HG03457 (cell line): ENCODE measurements at regions not wholly inside any gene's neighbourhood (a gene's known extent, or its start where the extent isn't known, plus 50 kb on each side); places are given as distances from the start of the nearest gene placed in this dataset.
A peak's percentile ranks its signal among the peaks of the same experiment; 100 is the strongest.

Experiments used
- ATAC-seq: cut with Tn5 transposase; IDR thresholded peaks from one replicate; pipeline ENCODE4 v1.9.1; 2021; ENCODE audit warnings: moderate number of reproducible peaks; ENCODE audit not compliant: unreplicated experiment

DNA sequence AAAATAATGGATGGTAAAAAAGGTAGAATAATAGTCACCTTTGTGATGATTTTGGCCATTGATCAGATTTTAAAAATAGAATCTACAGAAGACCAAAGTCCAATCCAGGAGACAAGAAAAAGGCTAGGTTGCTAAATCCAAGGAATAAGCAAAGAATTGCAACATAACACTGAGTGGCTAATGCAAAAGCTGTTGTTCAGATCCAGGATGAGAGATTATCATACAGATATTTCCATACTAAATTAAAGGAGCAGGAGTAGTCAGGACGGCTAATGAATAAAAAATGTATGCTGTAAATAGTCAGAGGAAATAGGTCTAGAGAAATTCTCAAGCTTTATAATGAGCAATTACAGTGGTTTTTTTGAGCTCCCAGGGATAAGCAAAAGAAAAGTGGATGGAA is 745.9 kb upstream of the ACVR2A start:
- no peak for ATAC-seq

DNA sequence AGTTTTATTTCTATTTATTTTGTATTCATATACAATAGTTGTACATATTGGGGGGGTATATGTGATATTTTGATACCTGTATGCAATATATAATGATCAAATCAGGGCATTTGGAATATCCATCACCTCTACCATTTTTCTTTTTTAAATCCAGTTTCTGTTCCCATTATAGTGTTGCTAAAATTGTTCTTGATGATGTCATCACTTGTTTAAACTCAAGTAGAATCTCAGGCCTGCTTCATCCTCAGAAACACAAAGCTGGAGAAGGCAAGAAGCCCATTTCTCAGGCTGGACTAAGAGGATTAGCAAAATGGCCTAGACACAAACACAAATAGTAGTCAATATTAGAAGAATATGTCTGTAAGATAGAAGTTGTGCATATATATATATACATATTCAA is 747.1 kb upstream of the ACVR2A start:
- no peak for ATAC-seq

DNA sequence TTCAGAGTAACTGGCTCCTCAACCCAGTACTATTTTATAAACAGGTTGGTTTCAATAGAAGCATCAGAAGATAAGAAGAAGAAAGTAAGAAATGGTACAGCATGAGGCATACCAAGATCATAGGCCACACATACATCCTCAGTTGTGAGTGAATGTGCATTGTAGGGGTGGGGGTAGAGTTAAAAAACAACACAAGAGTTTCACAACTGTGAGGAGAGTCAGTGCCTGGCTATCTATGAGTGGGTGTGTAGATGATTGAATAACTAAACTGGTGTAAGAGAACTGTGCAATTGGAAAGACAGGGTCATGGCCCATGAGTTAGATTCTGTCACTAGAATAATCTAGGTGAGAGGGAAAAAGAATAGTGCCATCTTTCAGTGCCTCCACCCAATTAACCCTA is 748.2 kb upstream of the ACVR2A start:
- ATAC-seq = no peak

DNA sequence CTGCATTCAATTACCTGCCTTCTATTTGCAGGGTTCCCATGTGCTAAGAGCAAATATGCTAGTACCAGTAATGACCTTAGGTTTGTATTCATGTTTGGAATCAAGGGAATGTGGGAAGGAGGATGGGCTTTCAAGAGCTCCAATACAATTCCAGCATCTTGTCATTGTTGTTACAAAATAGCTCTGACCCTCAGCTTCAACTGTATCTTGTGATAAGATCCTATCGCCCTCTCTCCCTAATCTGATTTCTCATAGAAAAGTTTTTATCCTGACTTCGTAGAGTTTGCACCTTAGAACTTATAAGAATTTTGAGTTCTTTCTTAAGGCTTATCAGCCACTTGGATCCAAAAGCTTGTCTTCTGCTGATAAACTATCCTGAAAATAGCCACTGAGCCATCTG is 749.5 kb upstream of the ACVR2A start:
- ATAC-seq = no peak

DNA sequence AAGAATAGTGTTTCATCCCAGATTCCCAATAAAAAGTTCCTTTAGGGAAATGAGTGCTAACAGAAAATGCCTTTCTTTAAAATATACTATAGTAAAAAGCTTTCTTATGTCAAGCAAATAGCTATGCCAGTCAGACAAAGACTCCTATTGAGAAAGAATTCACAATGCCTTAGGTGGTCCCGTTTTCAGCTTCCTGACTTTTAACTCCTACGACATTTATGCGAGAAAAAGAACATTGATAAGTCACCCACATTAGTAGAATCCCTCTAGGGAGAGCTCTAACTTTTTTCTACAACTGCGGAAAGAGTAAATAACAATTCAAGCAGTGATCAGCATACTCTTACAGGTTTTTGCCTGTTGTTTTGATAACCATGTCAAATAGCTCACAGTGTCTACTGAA is 750.8 kb upstream of the ACVR2A start:
- ATAC-seq = no peak

DNA sequence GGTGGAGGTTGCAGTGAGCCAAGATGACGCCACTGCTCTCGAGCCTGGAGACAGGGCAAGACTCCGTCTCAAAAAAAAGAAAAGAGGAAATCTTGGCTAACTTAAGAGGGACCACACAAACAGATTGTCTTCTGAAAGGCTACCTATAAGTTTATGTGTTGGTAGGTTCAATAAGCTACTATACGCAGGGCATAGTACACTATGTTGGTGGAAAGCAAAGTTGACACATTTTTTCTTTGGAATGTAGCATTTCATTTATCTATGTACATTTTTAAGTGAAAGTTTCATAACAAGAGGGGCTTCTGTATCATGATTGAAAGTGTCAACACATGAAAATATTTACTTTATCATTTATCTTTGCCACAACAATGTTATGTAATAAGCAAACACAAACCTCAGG is 752.6 kb upstream of the ACVR2A start:
- ATAC-seq = no peak

DNA sequence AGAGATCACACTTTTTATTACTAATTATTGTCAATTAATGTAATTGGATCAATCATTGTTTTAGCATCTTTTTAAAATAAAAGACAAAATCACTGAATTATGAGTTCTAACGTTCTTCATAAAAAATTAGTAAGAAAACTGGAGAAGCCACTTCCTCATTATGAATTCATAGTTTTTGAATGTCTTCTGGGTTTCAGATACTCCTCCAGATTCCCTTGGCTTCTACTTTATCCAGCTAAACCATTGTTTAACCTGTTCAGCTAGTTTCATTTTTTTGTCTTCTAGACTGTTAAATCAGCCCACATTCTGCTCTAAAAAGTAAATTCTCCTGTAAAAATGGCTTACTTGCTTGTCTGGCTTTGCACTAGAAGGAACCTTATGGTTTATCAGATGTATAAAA is 753.4 kb upstream of the ACVR2A start:
- ATAC-seq = no peak

DNA sequence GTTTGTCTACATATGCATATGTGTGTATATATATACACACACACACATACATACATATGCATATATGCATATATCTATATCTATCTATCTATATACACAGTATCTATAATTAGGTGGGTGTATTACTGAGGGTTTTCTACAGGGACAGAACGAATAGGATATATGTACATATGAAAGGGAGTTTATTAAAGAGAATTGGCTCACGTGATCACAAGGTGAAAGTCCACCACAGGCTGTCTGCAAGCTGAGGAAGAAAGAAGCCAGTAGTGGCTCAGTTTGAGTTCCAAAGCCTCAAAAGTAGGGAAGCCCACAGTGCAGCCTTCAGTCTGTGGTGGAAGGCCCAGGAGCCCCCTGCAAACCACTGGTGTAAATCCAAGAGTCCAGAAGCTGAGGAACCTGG is 756.0 kb upstream of the ACVR2A start:
- no peak for ATAC-seq

DNA sequence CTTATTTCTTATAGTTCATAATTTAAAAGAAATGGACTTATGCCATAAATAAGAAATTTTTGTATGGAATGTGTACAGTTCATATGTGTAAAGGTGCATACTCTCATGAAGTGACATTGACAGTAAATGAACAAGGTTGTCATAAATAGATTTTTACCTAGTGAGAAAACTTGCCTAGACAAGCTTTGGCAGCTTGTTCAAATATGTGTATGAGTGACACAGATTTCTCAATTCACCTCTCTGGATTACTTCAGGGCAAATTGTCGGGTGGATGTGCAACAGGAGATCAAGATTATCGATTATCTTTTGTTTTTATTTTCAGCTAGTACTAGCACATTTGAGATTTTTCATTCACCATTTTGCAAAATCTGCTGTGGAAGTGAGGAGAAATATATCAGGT is 758.1 kb upstream of the ACVR2A start:
- no peak for ATAC-seq

DNA sequence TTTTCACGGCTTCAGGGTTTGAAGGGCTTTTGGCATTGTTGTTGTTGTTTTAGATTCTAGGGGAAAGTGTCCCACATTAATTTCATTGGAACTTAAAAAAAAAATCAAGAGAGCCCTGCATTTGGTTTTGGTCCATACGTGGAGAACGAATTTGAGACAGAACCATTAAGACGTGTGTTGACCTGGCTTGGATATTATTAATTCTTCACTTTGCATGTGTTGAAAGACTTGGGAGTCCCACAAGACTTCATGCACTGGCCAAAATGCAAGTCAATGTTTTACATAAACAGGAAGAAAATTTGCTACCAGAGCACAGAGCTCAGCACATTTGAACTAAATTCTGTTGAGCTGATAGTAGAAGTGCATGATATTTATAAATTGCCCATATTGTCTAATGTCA is 761.2 kb upstream of the ACVR2A start:
- no peak for ATAC-seq

DNA sequence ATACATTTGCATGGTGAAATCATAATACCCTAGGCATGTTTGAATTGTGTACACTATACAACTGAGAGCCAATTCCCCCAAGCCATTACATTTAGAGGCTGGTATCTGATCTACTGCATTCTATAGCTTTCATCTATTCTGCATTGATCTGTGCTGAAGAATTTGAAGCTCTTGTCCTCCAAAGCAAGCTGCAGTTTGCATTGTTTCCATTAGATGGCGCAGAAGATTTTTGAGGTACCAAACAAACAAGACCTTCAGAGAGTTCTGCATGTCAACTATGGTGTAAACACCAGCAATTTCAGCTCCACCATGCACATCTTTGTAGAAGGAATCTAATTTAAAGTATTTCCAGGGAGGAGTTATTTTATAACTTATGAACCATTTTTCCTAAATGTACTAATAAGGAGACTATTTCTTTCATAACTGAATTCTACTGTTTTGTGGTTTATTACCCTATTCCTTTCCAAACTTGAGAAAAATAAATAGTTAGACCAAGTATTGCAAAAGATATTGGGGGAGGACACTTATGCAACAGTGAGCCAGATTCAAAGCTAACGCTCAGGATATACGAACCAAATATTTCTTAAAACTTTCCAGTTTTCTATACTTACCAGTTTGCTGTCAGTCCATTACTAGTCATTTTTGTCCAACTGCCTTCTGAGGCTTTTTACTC is 761.8 kb upstream of the ACVR2A start:
- ATAC-seq = peak; percentile 85

DNA sequence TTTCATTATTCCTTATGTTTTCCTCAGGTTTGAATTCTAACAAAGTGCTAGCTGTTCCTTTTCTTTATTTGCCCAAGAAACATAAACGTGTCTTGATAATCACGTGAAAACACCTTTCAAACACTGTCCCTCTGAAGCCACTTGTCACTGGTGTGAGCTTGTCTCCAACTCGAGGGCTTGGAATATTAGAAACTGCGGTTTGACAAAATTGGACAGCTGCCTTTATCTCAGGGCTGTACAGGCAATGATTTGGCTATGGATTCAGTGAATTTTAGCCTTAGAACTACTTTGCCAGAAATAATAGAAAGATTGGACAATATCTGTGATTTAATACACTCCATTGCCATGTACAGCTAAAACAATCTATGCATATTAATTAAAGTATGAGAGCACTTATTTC is 763.0 kb upstream of the ACVR2A start:
- ATAC-seq = no peak

DNA sequence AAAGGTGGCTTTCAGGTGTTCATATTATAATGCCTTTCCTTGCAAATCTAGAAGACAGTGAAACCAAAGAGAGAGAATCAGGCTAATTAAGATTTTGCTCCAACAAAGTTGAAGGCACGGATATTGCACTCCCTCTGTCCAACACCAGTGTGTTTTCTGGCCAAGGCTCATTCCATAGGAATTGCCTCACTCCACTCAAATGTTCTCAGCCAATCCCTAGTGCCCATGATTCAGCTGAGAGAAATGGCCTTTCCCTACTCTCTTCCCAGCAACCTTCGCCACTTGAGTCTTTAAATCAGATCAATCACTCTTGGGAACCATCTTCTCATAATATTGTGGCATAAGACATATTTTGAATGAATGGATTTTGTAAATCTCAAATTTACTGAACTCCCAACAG is 768.2 kb upstream of the ACVR2A start:
- no peak for ATAC-seq

DNA sequence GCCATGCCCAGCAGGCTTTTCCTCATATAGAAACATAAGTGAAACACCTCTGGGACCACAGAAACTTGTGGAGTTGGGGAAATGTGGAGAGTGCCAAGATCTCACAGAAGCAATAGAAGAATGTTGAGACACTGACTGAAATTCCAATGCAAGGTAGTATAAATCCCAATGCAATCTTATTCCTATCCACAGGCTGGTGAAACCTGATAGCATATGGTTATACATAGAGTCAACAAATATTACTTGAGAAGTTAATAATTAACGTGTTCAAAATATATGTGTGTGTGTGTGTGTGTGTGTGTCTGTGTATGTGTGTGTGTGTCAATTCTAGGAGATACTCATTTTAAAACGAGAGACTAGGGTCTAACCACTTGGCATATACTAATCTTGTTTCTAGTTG is 776.8 kb upstream of the ACVR2A start:
- no peak for ATAC-seq

DNA sequence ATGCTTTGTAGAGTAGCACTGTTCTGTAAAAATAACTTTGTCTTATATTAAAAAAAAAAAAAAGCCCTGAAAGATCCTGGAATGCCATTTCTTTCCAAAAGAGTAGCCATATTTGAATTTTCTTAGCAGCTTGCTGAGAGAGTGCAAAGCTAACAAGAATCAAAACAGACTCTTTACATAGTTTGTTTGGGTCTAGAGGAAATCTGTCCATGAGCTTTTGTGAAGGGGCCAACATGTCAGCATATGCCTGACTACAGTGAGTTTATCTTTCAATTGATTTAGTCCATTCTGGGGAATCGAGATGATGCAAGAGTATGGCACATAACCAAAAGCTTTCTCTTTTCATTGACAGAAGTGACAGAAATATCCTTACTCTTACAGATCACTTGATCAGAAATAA is 777.7 kb upstream of the ACVR2A start:
- ATAC-seq = no peak

DNA sequence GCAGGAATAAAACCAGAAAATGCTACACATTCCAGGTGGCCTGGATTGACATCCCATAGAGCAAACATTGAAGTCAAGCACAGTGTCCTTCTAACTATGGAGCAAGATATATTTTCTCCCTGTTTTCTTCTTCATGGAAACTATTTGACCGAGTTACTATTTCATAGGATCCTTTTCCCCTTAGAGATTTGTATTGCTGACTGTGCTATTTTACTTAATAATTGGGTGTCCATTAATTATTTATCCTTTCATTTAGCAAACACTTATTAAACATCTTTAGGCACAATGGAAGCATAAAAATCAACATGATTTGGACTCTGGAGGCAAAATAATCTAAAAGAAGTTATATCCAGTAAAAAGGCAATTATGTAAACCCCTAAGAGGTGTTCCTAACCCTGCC is 782.8 kb upstream of the ACVR2A start:
- no peak for ATAC-seq

DNA sequence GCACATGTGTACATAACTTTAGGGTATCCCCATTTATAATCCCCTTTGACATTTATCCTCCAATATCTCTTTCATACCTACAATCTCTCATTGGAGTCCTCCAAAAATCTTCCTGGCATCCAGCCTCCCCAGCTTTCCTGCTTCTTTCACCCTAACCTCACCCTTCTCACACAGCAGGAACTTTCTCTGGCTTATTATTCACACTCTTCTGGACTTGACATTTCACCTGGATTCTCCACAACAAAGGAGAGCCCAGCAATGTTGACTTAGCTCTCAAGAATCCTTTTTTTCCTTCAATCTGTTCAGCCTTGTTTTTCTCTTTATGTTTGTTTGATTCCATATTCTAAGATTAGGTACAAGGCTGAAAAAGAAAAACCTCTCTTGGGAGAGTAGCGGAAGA is 783.6 kb upstream of the ACVR2A start:
- no peak for ATAC-seq

DNA sequence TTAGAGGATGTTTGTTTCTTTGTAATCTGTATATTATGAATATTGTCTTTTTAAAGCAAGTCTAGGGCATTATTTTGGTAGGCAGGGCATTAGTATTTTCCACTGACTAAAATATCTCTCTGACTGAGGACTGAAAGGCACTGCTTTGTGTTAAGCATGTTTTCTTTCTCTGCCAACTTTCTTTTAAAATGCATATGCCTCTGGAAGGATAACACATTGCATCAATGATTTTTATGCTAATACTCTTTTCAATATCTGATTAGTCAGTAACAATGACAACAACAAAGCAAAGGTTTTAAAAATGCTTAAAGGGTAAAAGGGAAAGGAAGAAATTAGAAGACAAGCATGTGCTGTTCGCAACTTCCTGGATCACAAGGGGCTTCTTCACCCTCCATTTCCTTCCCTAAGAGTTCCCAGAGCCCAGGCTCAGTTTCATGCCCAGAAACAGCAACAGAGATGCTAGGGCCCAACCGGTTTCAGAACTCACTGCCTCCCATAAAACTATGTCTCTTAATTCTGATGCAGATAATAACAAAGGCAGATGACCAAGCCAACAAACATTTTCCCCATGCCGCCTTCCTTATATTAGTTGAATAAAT is 786.8 kb upstream of the ACVR2A start:
- no peak for ATAC-seq

DNA sequence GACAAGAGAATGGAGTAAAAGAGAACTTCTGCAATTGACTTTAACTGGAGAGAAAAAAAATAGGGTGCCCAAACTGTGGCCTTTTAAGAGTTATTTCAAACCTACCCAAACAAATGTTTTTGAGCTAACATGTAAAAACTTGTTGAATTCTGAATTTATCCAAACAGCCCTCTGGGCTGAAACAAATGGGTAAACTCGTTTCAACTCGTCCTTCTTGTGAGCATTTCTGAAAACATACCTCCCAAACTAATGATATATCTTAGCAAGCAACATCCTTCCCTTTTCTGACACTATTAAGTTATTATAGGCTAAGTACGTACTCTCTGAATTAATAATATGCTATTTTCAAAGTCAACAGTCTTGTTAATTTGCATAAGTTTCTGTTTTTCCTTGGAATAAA is 793.0 kb upstream of the ACVR2A start:
- ATAC-seq = no peak

DNA sequence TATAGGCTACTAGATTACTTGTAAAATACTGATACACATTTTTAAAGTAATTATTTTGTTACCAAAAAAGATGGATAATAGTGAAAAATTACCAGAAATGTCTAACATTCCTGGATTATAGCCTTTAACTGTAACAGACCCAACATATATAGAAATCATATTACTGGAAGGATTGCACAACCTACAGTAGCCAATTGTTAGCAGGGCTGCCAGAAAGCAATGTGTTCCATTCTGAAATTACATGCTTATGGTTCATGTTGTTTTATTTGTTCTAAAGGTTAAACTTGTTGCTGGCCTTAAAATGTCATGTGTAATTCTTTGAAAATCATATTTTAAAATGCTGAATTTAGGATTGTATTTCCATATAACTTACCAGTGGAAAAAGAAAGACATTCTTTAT is 793.6 kb upstream of the ACVR2A start:
- no peak for ATAC-seq

DNA sequence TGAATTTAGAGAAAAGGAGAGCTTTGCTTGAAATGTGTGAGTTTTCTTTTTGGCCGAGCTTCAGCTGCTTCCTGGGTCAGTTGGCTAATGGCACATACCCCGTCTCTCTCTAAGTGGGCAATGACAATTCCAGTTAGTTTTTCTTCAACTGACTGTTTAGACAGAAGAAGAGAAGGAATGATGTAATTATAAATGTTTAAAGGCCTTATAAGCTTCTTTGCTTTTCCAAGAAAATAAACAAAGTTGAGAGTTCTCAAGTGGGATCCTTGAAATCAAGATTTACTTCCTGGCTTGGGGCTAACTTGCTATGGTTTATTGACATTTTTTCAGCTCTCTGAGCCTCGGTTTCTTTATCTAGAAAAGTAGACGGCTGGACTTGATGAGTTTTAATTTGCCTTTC is 794.9 kb upstream of the ACVR2A start:
- ATAC-seq = no peak

DNA sequence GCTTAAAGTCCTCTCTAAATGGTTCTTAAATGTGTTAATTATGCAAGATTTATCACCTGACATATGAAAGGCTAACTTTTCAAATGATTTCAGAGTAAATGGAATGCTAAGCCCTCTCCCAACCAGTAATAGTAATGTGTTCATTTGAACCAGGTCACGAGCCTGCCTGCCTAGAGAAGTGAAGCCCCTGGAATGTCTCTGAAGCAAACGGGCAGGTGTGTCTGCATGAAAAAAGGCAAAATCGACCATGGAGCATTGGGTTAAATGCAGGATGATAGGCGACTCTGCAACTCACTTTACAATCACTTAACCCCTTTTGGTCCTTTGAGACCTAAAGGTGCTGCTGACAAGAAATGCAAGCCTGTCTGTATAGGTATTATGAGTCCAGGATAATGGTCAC is 798.4 kb upstream of the ACVR2A start:
- no peak for ATAC-seq

DNA sequence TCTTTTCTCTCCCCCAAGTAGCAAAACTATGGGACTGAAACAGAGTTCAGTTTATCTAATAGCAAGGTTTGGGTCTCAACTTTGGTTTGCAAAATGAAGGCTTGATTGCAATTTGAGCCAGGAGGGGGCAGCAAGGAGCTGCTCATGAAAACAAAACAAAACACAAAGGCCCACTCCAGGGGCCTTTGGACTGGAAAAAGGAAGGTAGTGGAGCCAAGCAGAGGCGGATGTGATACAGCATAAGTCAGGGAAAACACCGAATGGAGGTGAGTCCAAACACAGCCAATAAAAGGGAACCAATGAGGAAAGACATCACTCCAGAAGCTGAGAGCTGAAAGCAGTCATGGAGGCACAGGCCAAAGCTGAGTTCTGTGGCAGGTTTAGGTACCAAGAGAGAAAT is 799.7 kb upstream of the ACVR2A start:
- no peak for ATAC-seq
